ENCODE measurements at regions not wholly inside any gene's neighbourhood (a gene's known extent, or its start where the extent isn't known, plus 50 kb on each side); places are given as distances from the start of the nearest gene placed in this dataset.

DNA sequence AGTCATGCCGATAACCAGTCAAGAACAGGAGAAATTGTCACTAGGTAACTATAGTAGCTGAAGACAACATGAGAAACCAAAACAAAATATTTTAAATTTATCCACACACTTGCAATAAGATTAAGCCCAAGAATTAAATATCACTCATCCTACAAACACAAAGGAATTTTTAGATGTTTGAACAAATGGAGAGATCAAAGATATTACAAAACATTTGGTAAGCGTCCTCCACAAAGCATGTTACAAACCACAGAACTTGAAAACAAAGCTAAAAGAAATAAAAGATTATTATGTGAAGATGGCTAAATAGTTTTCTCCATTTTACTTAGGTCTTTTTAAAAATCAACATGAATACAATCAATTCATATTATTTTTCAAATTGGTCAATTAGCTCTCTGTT is 631.9 kb upstream of the INTU start:
- Histone ChIP-seq H3K4me1 (ENCODE audit: control insufficient read depth in 4 of 4, insufficient read depth in 4 of 4, low read length in 3 of 4) (no peaks in the 10 kb centered on the region), H3K36me3 (ENCODE audit: control insufficient read depth in 4 of 4, insufficient read depth in 3 of 4, low read depth in 1 of 4, low read length in 3 of 4) (no peaks in the 10 kb centered on the region), H3K27ac (ENCODE audit: low read depth in 1 of 2, low read length in 2 of 2) (no peak overlapping the region), H3K9ac (ENCODE audit: low read depth in 1 of 2, low read length in 2 of 2) (no peak overlapping the region), H3K4me3 (ENCODE audit: low read depth in 1 of 3, low read length in 3 of 3) (no peak overlapping the region), H3K27me3 (ENCODE audit: control insufficient read depth in 4 of 4, insufficient read depth in 4 of 4, low read length in 3 of 4) (no peaks in the 10 kb centered on the region), H3K9me3 (ENCODE audit: control insufficient read depth in 4 of 4, low read length in 3 of 4) (no peaks in the 10 kb centered on the region)
- 79% methylated on average over 2 of the region's 2 CpGs for WGBS
- TF ChIP-seq SP1 (IDR thresholded peaks at IDR 0.05): no peak
- DNase-seq (ENCODE audit: low spot score): no peak

DNA sequence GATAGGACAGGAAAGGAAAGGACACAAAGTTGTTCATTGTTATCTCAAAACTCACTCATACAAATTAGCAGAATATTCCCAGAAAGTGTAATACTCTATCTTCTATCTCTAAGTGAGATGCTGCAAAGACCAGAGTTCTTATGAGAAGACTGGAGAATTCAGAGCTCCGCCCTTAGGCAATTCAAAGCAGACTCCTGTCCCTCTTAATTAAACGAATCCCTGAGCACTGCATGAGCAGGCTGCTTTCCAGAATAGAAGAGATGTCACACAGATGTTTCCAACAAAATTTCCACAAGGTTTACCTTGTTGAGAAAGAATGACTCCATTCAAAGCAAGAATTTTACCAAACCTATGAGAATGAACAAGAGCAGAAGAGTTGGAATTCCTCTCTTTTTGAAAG is 630.8 kb upstream of the INTU start:
- no peaks in the 10 kb centered on the region for H3K27me3 ChIP-seq (ENCODE audit: control insufficient read depth in 4 of 4, insufficient read depth in 4 of 4, low read length in 3 of 4)
- H3K9me3 ChIP-seq (ENCODE audit: control insufficient read depth in 4 of 4, low read length in 3 of 4): no peaks in the 10 kb centered on the region
- H3K4me3 ChIP-seq (ENCODE audit: low read depth in 1 of 3, low read length in 3 of 3): no peak overlapping the region
- no peak for TF ChIP-seq FOXA1 (IDR thresholded peaks at IDR 0.05)
- H3K27ac ChIP-seq (ENCODE audit: low read depth in 1 of 2, low read length in 2 of 2): no peak overlapping the region
- H3K4me1 ChIP-seq (ENCODE audit: control insufficient read depth in 4 of 4, insufficient read depth in 4 of 4, low read length in 3 of 4): no peaks in the 10 kb centered on the region
- WGBS: 49% methylated on average over 2 of the region's 2 CpGs
- no peak for DNase-seq (ENCODE audit: low spot score)
- H3K9ac ChIP-seq (ENCODE audit: low read depth in 1 of 2, low read length in 2 of 2): no peak overlapping the region
- H3K36me3 ChIP-seq (ENCODE audit: control insufficient read depth in 4 of 4, insufficient read depth in 3 of 4, low read depth in 1 of 4, low read length in 3 of 4): no peaks in the 10 kb centered on the region

DNA sequence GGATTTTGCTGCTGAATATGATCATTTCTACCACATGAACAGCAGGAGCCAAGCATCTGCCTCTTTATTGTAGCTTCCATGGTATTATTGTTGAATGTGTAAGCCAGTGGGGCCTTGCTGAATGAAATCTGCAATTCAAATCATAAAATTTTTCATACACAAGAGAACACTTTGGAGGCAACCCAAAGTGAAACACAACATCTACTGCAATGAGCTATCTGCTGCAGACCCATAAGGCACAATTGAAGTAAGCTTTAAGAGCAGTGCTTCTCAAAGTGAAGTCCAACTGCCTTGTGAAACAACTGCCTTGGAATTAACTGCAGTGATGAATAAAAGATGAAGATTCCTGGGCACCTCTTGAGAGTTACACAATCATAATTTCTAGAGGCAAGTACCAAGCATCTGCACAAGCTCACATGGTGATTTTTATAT is 626.3 kb upstream of the INTU start:
- H3K4me1 ChIP-seq (ENCODE audit: control insufficient read depth in 4 of 4, insufficient read depth in 4 of 4, low read length in 3 of 4): no peaks in the 10 kb centered on the region
- no peak overlapping the region for H3K27ac ChIP-seq (ENCODE audit: low read depth in 1 of 2, low read length in 2 of 2)
- H3K4me3 ChIP-seq (ENCODE audit: low read depth in 1 of 3, low read length in 3 of 3): no peak overlapping the region
- H3K9ac ChIP-seq (ENCODE audit: low read depth in 1 of 2, low read length in 2 of 2): no peak overlapping the region
- no peaks in the 10 kb centered on the region for H3K9me3 ChIP-seq (ENCODE audit: control insufficient read depth in 4 of 4, low read length in 3 of 4)
- no peaks in the 10 kb centered on the region for H3K27me3 ChIP-seq (ENCODE audit: control insufficient read depth in 4 of 4, insufficient read depth in 4 of 4, low read length in 3 of 4)
- DNase-seq (ENCODE audit: low spot score): no peak
- no peaks in the 10 kb centered on the region for H3K36me3 ChIP-seq (ENCODE audit: control insufficient read depth in 4 of 4, insufficient read depth in 3 of 4, low read depth in 1 of 4, low read length in 3 of 4)
- TF ChIP-seq FOXA1 (IDR thresholded peaks at IDR 0.05): no peak
- TF ChIP-seq, protein P1, sequence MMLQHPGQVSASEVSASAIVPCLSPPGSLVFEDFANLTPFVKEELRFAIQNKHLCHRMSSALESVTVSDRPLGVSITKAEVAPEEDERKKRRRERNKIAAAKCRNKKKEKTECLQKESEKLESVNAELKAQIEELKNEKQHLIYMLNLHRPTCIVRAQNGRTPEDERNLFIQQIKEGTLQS (IDR thresholded peaks at IDR 0.05): no peak
- no peak for TF ChIP-seq GABPA (IDR thresholded peaks at IDR 0.05 in 1 of 2, conservative IDR thresholded peaks at IDR 0.05 in 1 of 2)
- TF ChIP-seq FOXA2 (IDR thresholded peaks at IDR 0.05): no peak
- TF ChIP-seq HNF4G (IDR thresholded peaks at IDR 0.05): no peak
- TF ChIP-seq, protein P2, sequence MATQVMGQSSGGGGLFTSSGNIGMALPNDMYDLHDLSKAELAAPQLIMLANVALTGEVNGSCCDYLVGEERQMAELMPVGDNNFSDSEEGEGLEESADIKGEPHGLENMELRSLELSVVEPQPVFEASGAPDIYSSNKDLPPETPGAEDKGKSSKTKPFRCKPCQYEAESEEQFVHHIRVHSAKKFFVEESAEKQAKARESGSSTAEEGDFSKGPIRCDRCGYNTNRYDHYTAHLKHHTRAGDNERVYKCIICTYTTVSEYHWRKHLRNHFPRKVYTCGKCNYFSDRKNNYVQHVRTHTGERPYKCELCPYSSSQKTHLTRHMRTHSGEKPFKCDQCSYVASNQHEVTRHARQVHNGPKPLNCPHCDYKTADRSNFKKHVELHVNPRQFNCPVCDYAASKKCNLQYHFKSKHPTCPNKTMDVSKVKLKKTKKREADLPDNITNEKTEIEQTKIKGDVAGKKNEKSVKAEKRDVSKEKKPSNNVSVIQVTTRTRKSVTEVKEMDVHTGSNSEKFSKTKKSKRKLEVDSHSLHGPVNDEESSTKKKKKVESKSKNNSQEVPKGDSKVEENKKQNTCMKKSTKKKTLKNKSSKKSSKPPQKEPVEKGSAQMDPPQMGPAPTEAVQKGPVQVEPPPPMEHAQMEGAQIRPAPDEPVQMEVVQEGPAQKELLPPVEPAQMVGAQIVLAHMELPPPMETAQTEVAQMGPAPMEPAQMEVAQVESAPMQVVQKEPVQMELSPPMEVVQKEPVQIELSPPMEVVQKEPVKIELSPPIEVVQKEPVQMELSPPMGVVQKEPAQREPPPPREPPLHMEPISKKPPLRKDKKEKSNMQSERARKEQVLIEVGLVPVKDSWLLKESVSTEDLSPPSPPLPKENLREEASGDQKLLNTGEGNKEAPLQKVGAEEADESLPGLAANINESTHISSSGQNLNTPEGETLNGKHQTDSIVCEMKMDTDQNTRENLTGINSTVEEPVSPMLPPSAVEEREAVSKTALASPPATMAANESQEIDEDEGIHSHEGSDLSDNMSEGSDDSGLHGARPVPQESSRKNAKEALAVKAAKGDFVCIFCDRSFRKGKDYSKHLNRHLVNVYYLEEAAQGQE (IDR thresholded peaks at IDR 0.05): no peak
- no peak for TF ChIP-seq RAD21 (IDR thresholded peaks at IDR 0.05)
- TF ChIP-seq NR2F2 (IDR thresholded peaks at IDR 0.05): no peak
- no peak for TF ChIP-seq EGR1 (IDR thresholded peaks at IDR 0.05; ENCODE audit: low read depth in 2 of 2)
- TF ChIP-seq MAX (IDR thresholded peaks at IDR 0.05): no peak
- TF ChIP-seq, protein P3, sequence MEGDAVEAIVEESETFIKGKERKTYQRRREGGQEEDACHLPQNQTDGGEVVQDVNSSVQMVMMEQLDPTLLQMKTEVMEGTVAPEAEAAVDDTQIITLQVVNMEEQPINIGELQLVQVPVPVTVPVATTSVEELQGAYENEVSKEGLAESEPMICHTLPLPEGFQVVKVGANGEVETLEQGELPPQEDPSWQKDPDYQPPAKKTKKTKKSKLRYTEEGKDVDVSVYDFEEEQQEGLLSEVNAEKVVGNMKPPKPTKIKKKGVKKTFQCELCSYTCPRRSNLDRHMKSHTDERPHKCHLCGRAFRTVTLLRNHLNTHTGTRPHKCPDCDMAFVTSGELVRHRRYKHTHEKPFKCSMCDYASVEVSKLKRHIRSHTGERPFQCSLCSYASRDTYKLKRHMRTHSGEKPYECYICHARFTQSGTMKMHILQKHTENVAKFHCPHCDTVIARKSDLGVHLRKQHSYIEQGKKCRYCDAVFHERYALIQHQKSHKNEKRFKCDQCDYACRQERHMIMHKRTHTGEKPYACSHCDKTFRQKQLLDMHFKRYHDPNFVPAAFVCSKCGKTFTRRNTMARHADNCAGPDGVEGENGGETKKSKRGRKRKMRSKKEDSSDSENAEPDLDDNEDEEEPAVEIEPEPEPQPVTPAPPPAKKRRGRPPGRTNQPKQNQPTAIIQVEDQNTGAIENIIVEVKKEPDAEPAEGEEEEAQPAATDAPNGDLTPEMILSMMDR (IDR thresholded peaks at IDR 0.05; ENCODE audit: low read depth, low read length, missing input control): no peak
- TF ChIP-seq TAF1 (conservative IDR thresholded peaks at IDR 0.05): no peak
